ENCODE measurements at regions not wholly inside any gene's neighbourhood (a gene's known extent, or its start where the extent isn't known, plus 50 kb on each side); places are given as distances from the start of the nearest gene placed in this dataset.

GRCh38 chrX:46295963-46296362, 249.3 kb downstream of the ZNF674 start:
- Histone ChIP-seq H3K4me3 (replicated peaks in 1 of 3; ENCODE audit: insufficient read depth in 1 of 3, low read depth in 2 of 3, low read length in 3 of 3) (no peak overlapping the region), H3K4me2 (ENCODE audit: low read depth, low read length) (no peak overlapping the region), H3K4me1 (ENCODE audit: insufficient read depth, low read length) (peaks cover 37% of the 10 kb centered on the region), H3K9me3 (ENCODE audit: low read length) (peaks cover 1% of the 10 kb centered on the region; the same call in 1 of the 2 replicates), H3K27me3 (ENCODE audit: control insufficient read depth in 1 of 2, insufficient read depth in 2 of 2, low read length in 2 of 2) (no peaks in the 10 kb centered on the region), H3K27ac (ENCODE audit: extremely low read length, insufficient read depth, low read length) (no peak overlapping the region), H3K36me3 (replicated peaks in 1 of 2; ENCODE audit: control insufficient read depth in 1 of 2, insufficient read depth in 2 of 2, low read length in 2 of 2) (no peaks in the 10 kb centered on the region), H3K9ac (ENCODE audit: insufficient read depth, low read depth, low read length) (no peak overlapping the region), H4K20me1 (ENCODE audit: insufficient read depth, low read length) (no peaks in the 10 kb centered on the region), H2AFZ (ENCODE audit: low read length) (no peak overlapping the region), H3K79me2 (ENCODE audit: insufficient read depth, low read length) (no peaks in the 10 kb centered on the region)
- TF ChIP-seq ZBTB38 (CRISPR knock-in tag; IDR thresholded peaks at IDR 0.05) (no peak), MAFK (conservative IDR thresholded peaks at IDR 0.05 in 1 of 2, IDR thresholded peaks at IDR 0.05 in 1 of 2; ENCODE audit: low read length in 2 of 2) (peak in 1 of 2 experiments; percentile 23; a peak in 1 of 4 replicates), MAFF (IDR thresholded peaks at IDR 0.05; ENCODE audit: low read depth, low read length) (peak; percentile 29; the same call in 1 of the 2 replicates)
- no TSS peak for BruUV-seq (replicated peaks)
- DNase-seq (ENCODE audit: low spot score) (peak; percentile 56), FAIRE-seq (no peak), ATAC-seq (no peak)
- in situ Hi-C loops (cut with HindIII; ENCODE audit: extremely low pct_ligation_motif_present, low pct_unique_long_range_greater_than_20kb) (no loop called here), intact Hi-C loops (cut with micrococcal nuclease; ENCODE audit: unreplicated experiment) (no loop called here)
- CTCF ChIA-PET (ENCODE audit: low intra/inter-chr PET ratio, low total read pairs), result no interaction called here
- POLR2A ChIA-PET, result no interaction called here

- H4K20me1 ChIP-seq (ENCODE audit: insufficient read depth, low read length), result no peaks in the 10 kb centered on the region
- intact Hi-C loops (cut with micrococcal nuclease; ENCODE audit: unreplicated experiment) (no loop called here), in situ Hi-C loops (cut with HindIII; ENCODE audit: extremely low pct_ligation_motif_present, low pct_unique_long_range_greater_than_20kb) (no loop called here)
- H3K4me3 ChIP-seq (replicated peaks in 1 of 3; ENCODE audit: insufficient read depth in 1 of 3, low read depth in 2 of 3, low read length in 3 of 3), result no peak overlapping the region
- TF ChIP-seq RBM22 (optimal IDR thresholded peaks at IDR 0.05; ENCODE audit: low read length) (no peak), TFE3 (CRISPR knock-in tag; IDR thresholded peaks at IDR 0.05) (no peak), TEF (CRISPR knock-in tag; IDR thresholded peaks at IDR 0.05) (no peak), NR2C2 (CRISPR knock-in tag; IDR thresholded peaks at IDR 0.05; ENCODE audit: borderline replicate concordance) (no peak), KDM3A (CRISPR knock-in tag; IDR thresholded peaks at IDR 0.05; ENCODE audit: low read depth) (no peak), ZNF446 (CRISPR knock-in tag; IDR thresholded peaks at IDR 0.05) (no peak), U2AF1 (optimal IDR thresholded peaks at IDR 0.05; ENCODE audit: low read depth, low read length) (no peak), REL (CRISPR knock-in tag; conservative IDR thresholded peaks at IDR 0.05) (no peak), ZNF205 (CRISPR knock-in tag; IDR thresholded peaks at IDR 0.05) (no peak)
- H3K27ac ChIP-seq (ENCODE audit: extremely low read length, insufficient read depth, low read length), result no peak overlapping the region
- ATAC-seq (no peak), DNase-seq (ENCODE audit: low spot score) (no peak), FAIRE-seq (no peak)
- ChIA-PET CTCF (ENCODE audit: low intra/inter-chr PET ratio, low total read pairs) (no interaction called here), POLR2A (no interaction called here)
- no peak overlapping the region for H3K4me2 ChIP-seq (ENCODE audit: low read depth, low read length)
- H3K27me3 ChIP-seq (ENCODE audit: control insufficient read depth in 1 of 2, insufficient read depth in 2 of 2, low read length in 2 of 2), result no peaks in the 10 kb centered on the region
- no peaks in the 10 kb centered on the region for H3K9me3 ChIP-seq (ENCODE audit: low read length)
- H3K4me1 ChIP-seq (ENCODE audit: insufficient read depth, low read length), result peaks cover 37% of the 10 kb centered on the region
- no peaks in the 10 kb centered on the region for H3K79me2 ChIP-seq (ENCODE audit: insufficient read depth, low read length)
- no peak overlapping the region for H3K9ac ChIP-seq (ENCODE audit: insufficient read depth, low read depth, low read length)
- BruUV-seq (replicated peaks), result no TSS peak
- H2AFZ ChIP-seq (ENCODE audit: low read length), result no peak overlapping the region
- no peaks in the 10 kb centered on the region for H3K36me3 ChIP-seq (replicated peaks in 1 of 2; ENCODE audit: control insufficient read depth in 1 of 2, insufficient read depth in 2 of 2, low read length in 2 of 2)
These were observed 251.0 kb downstream of the ZNF674 start for GRCh38 chrX:46294234-46294633.
